Peyer's patch (tissue), 4 donors: ENCODE measurements at regions not wholly inside any gene's neighbourhood (a gene's known extent, or its start where the extent isn't known, plus 50 kb on each side); places are given as distances from the start of the nearest gene placed in this dataset.

Experiments used
- CTCF ChIP-seq, 6 experiments: fragments of 450-650 bp in 4 of 6; fragments of 200-600 bp in 2 of 6; sonication (generic) in 1 of 6; IDR thresholded peaks; one replicate each; pipeline ENCODE4 v1.5.1; 2017 to 2019; ENCODE audit warnings: antibody characterized with exemption in 6 of 6, mild to moderate bottlenecking in 3 of 6, moderate library complexity in 1 of 6
- POLR2A ChIP-seq, 2 donors: fragments of 450-650 bp; IDR thresholded peaks; one replicate each; pipeline ENCODE4 v1.5.1; 2017; ENCODE audit warnings: antibody characterized with exemption in 2 of 2, mild to moderate bottlenecking in 2 of 2, moderate library complexity in 2 of 2

DNA sequence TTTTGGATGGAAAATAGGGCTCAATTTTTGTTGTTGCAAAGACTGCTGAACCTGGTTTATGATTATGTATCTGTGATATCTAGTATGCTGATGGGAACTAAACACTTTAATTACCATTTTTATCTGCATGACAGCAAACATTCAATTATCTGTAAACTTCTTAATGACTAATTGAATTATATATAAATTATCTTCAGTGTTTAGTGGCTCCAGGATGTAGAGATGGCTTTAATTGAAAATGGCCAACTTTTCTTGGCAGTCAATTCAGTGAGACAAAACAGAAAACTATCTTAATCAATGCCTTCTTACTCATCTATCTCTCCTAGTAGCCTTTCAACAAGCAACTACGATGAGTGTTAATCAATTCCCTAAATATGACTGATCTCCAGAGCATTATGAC is 591.3 kb downstream of the HACE1 start:
- TF ChIP-seq POLR2A (IDR thresholded peaks at IDR 0.05) (no peak), CTCF (IDR thresholded peaks at IDR 0.05) (no peak)
